ENCODE measurements at regions not wholly inside any gene's neighbourhood (a gene's known extent, or its start where the extent isn't known, plus 50 kb on each side); places are given as distances from the start of the nearest gene placed in this dataset.

DNA sequence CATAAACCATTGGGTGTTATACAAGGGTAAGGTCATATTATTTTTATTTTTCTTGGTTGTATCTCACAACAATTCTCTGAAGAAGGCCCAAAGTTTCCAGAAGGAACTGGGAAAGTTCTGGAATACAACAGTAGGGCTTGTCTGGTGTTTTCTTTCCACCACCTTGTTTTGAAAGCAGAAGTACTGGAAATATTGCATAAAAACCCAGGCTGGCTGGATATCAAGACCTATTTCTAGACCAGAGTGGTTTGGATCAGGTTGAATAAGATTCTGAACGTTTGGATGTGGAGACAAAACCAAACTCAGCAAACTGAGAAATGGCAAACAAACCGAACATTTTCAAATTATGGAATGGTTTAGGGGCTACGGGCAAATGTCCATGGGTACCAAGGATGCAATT lies 182.6 kb upstream of the FZD8 start:
- TF ChIP-seq, protein P1, sequence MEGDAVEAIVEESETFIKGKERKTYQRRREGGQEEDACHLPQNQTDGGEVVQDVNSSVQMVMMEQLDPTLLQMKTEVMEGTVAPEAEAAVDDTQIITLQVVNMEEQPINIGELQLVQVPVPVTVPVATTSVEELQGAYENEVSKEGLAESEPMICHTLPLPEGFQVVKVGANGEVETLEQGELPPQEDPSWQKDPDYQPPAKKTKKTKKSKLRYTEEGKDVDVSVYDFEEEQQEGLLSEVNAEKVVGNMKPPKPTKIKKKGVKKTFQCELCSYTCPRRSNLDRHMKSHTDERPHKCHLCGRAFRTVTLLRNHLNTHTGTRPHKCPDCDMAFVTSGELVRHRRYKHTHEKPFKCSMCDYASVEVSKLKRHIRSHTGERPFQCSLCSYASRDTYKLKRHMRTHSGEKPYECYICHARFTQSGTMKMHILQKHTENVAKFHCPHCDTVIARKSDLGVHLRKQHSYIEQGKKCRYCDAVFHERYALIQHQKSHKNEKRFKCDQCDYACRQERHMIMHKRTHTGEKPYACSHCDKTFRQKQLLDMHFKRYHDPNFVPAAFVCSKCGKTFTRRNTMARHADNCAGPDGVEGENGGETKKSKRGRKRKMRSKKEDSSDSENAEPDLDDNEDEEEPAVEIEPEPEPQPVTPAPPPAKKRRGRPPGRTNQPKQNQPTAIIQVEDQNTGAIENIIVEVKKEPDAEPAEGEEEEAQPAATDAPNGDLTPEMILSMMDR (conservative IDR thresholded peaks at IDR 0.05), result no peak
- no peak for TF ChIP-seq EZH2 (IDR thresholded peaks at IDR 0.05; ENCODE audit: low read depth)
